ENCODE measurements at regions not wholly inside any gene's neighbourhood (a gene's known extent, or its start where the extent isn't known, plus 50 kb on each side); places are given as distances from the start of the nearest gene placed in this dataset.

- no peak for TF ChIP-seq CTCF (IDR thresholded peaks at IDR 0.05; ENCODE audit: borderline replicate concordance, extremely low read depth, low read length, poor library complexity, severe bottlenecking)
- TF ChIP-seq EZH2 (IDR thresholded peaks at IDR 0.05; ENCODE audit: borderline replicate concordance, low read depth, low read length, severe bottlenecking), result no peak
Observed at GRCh38 chr10:113381416-113381815, 171.4 kb upstream of the HABP2 start.
